ENCODE measurements at regions not wholly inside any gene's neighbourhood (a gene's known extent, or its start where the extent isn't known, plus 50 kb on each side); places are given as distances from the start of the nearest gene placed in this dataset.
"Not testable (repeated sequence)": the region's sequence is repeated elsewhere in the genome, so short reads cannot be mapped to it uniquely, and the experiment has no call there.

GRCh38 chr2:104975371-104975770, 62.5 kb upstream of the MRPS9 start:
- TF ChIP-seq CTCF (IDR thresholded peaks at IDR 0.05; ENCODE audit: insufficient read depth, low read depth, low read length): no peak
- DNase-seq (ENCODE audit: low read depth): no peak
- no peak overlapping the region for H3K4me3 ChIP-seq (ENCODE audit: low read depth, low read length)

GRCh38 chr2:104975851-104976250, 62.0 kb upstream of the MRPS9 start:
- no peak for DNase-seq (ENCODE audit: low read depth)
- no peak for TF ChIP-seq CTCF (IDR thresholded peaks at IDR 0.05; ENCODE audit: insufficient read depth, low read depth, low read length)

GRCh38 chr2:104976603-104977120, 61.2 kb upstream of the MRPS9 start:
- DNase-seq (ENCODE audit: low read depth): no peak
- no peak overlapping the region for H3K4me3 ChIP-seq (ENCODE audit: low read depth, low read length)
- TF ChIP-seq CTCF (IDR thresholded peaks at IDR 0.05; ENCODE audit: insufficient read depth, low read depth, low read length): no peak

More at GRCh38 chr2:104975851-104976250, 62.0 kb upstream of the MRPS9 start:
- H3K4me3 ChIP-seq (ENCODE audit: low read depth, low read length): no peak overlapping the region

- no peak for DNase-seq (ENCODE audit: low read depth)
- no peak for TF ChIP-seq CTCF (IDR thresholded peaks at IDR 0.05; ENCODE audit: insufficient read depth, low read depth, low read length)
- no peak overlapping the region for H3K4me3 ChIP-seq (ENCODE audit: low read depth, low read length)
These were observed 59.9 kb upstream of the MRPS9 start for GRCh38 chr2:104977958-104978357.

GRCh38 chr2:104979786-104980185, 58.1 kb upstream of the MRPS9 start:
- DNase-seq (ENCODE audit: low read depth); H3K4me3 ChIP-seq (ENCODE audit: low read depth, low read length): not testable (repeated sequence)

GRCh38 chr2:104982111-104982510, 55.8 kb upstream of the MRPS9 start:
- no peak overlapping the region for H3K4me3 ChIP-seq (ENCODE audit: low read depth, low read length)
- TF ChIP-seq CTCF (IDR thresholded peaks at IDR 0.05; ENCODE audit: insufficient read depth, low read depth, low read length): no peak
- no peak for DNase-seq (ENCODE audit: low read depth)

Measured in fibroblast of villous mesenchyme (primary cell).